Hepatocyte (in vitro differentiated cells): ENCODE measurements at regions not wholly inside any gene's neighbourhood (a gene's known extent, or its start where the extent isn't known, plus 50 kb on each side); places are given as distances from the start of the nearest gene placed in this dataset.

Experiments used
- DNase-seq: peaks from one replicate; pipeline ENCODE4 v3.0.0-alpha.2; 2016; ENCODE audit warnings: low spot score
- H2AFZ ChIP-seq: fragments of 200-600 bp; sonication (generic); 2 replicates; pipeline ENCODE4 v1.6.0; 2016; ENCODE audit warnings: antibody characterized with exemption, mild to moderate bottlenecking
- H3K27ac ChIP-seq: fragments of 200-600 bp; sonication (generic); 2 replicates; pipeline ENCODE4 v1.5.1; 2016; ENCODE audit warnings: mild to moderate bottlenecking
- H3K27me3 ChIP-seq: fragments of 200-600 bp; sonication (generic); 2 replicates; pipeline ENCODE4 v1.6.1; 2016
- H3K36me3 ChIP-seq: fragments of 200-600 bp; sonication (generic); replicated peaks from 2 replicates; pipeline ENCODE4 v1.5.1; 2016; ENCODE audit warnings: low read depth; ENCODE audit not compliant: insufficient read depth
- H3K4me1 ChIP-seq: fragments of 200-600 bp; sonication (generic); 2 replicates; pipeline ENCODE4 v1.5.1; 2016; ENCODE audit warnings: mild to moderate bottlenecking, moderate library complexity; ENCODE audit not compliant: insufficient read depth
- H3K4me2 ChIP-seq: fragments of 200-600 bp; sonication (generic); 2 replicates; pipeline ENCODE4 v1.6.0; 2016
- H3K4me3 ChIP-seq: fragments of 200-600 bp; sonication (generic); 2 replicates; pipeline ENCODE4 v1.5.1; 2016; ENCODE audit warnings: mild to moderate bottlenecking
- H3K79me2 ChIP-seq: fragments of 200-600 bp; sonication (generic); 2 replicates; pipeline ENCODE4 v1.6.0; 2017; ENCODE audit warnings: mild to moderate bottlenecking
- H3K9me2 ChIP-seq: fragments of 200-600 bp; sonication (generic); replicated peaks from 2 replicates; pipeline ENCODE4 v1.6.0; 2017; ENCODE audit warnings: mild to moderate bottlenecking; ENCODE audit not compliant: insufficient read depth
- H3K9me3 ChIP-seq: fragments of 200-600 bp; sonication (generic); 2 replicates; pipeline ENCODE4 v1.5.1; 2016; ENCODE audit warnings: low read depth, mild to moderate bottlenecking
- H4K20me1 ChIP-seq: fragments of 200-600 bp; sonication (generic); 2 replicates; pipeline ENCODE4 v1.6.0; 2016; ENCODE audit warnings: mild to moderate bottlenecking; ENCODE audit not compliant: insufficient read depth, poor library complexity, severe bottlenecking
- CTCF ChIP-seq: fragments of 200-600 bp; sonication (generic); IDR thresholded peaks from 2 replicates; pipeline ENCODE4 v1.5.1; 2016; ENCODE audit warnings: antibody characterized with exemption, mild to moderate bottlenecking; ENCODE audit not compliant: poor library complexity
- EZH2 ChIP-seq: fragments of 200-600 bp; sonication (generic); IDR thresholded peaks from 2 replicates; pipeline ENCODE4 v1.6.1; 2016; ENCODE audit warnings: antibody characterized with exemption, mild to moderate bottlenecking, borderline replicate concordance
- EZH2phosphoT487 ChIP-seq: fragments of 200-600 bp; sonication (generic); IDR thresholded peaks from one replicate; pipeline ENCODE4 v1.6.1; 2018; ENCODE audit warnings: antibody characterized with exemption, mild to moderate bottlenecking, low read depth, moderate library complexity; ENCODE audit not compliant: unreplicated experiment, severe bottlenecking
- WGBS: methylation state at CpG from one replicate; pipeline ENCODE4 v1.1.6; 2016; ENCODE audit warnings: low lambda C conversion rate; ENCODE audit errors: missing lambda C conversion rate; 5-methylcytosine and 5-hydroxymethylcytosine counted together

DNA sequence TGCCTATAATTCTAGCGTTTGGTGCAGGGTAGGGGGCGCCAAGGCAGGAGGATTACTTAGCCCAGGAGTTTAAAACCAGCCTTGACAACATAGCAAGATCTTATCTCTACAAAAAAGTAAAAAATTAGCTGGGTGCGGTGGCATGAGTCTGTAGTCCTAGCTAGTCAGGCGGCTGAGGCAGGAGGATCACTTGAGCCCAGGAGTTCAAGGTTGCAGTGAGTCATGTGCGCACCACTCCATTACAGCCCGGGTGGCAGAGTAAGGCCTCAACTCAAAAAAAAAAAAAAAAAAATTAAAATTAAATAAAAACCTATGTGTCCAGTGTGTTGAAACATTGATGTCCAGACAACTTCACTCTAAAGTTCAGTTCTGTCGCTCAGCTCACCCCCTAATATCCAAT, 78.2 kb upstream of the SOX2 start:
- no peaks in the 10 kb centered on the region for H3K79me2 ChIP-seq
- WGBS = 85% methylated on average over 7 of the region's 7 CpGs
- no peaks in the 10 kb centered on the region for H3K9me3 ChIP-seq
- no peak for DNase-seq
- H2AFZ ChIP-seq = no peak overlapping the region
- no peaks in the 10 kb centered on the region for H4K20me1 ChIP-seq
- H3K27ac ChIP-seq = no peak overlapping the region
- no peak overlapping the region for H3K4me3 ChIP-seq
- H3K4me1 ChIP-seq = no peaks in the 10 kb centered on the region
- H3K36me3 ChIP-seq = no peaks in the 10 kb centered on the region
- H3K27me3 ChIP-seq = no peaks in the 10 kb centered on the region
- no peaks in the 10 kb centered on the region for H3K9me2 ChIP-seq
- no peak for TF ChIP-seq EZH2phosphoT487
- no peak for TF ChIP-seq CTCF
- no peak for TF ChIP-seq EZH2
- no peak overlapping the region for H3K4me2 ChIP-seq

DNA sequence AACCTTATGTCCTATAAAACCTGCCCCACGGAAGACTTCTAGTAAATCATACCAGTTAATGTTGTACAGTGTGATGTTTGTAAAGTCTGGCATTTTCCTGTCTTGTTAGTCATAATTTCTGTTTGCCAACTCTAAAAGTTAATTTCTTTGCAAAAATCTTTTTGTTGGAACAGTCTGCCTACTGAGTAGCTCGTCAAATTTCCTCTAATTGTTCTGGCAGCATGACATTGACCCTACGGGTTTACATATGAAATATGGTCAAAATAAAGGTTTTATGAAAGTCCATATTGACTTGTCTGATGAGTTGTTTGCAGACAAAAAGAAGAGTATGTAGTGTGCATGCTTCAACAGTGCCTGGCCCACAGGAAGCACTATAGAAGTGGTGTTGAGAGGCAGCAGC, 79.8 kb upstream of the SOX2 start:
- no peaks in the 10 kb centered on the region for H3K9me3 ChIP-seq
- no peaks in the 10 kb centered on the region for H4K20me1 ChIP-seq
- H3K4me2 ChIP-seq = no peak overlapping the region
- TF ChIP-seq CTCF = no peak
- H3K4me1 ChIP-seq = no peaks in the 10 kb centered on the region
- H2AFZ ChIP-seq = no peak overlapping the region
- H3K4me3 ChIP-seq = no peak overlapping the region
- DNase-seq = no peak
- no peak overlapping the region for H3K27ac ChIP-seq
- no peaks in the 10 kb centered on the region for H3K79me2 ChIP-seq
- WGBS = 75% methylated on average over 3 of the region's 3 CpGs
- no peaks in the 10 kb centered on the region for H3K27me3 ChIP-seq
- H3K36me3 ChIP-seq = no peaks in the 10 kb centered on the region
- H3K9me2 ChIP-seq = no peaks in the 10 kb centered on the region

GRCh38 chr3:181630853-181631252, 80.9 kb upstream of the SOX2 start:
- Histone ChIP-seq H3K27ac (no peak overlapping the region), H3K79me2 (no peaks in the 10 kb centered on the region), H3K9me2 (no peaks in the 10 kb centered on the region), H3K36me3 (no peaks in the 10 kb centered on the region), H2AFZ (no peak overlapping the region), H3K4me1 (no peaks in the 10 kb centered on the region), H3K4me3 (no peak overlapping the region), H3K9me3 (no peaks in the 10 kb centered on the region), H4K20me1 (no peaks in the 10 kb centered on the region), H3K4me2 (no peak overlapping the region), H3K27me3 (no peaks in the 10 kb centered on the region)
- DNase-seq = no peak
- TF ChIP-seq EZH2phosphoT487 (no peak), CTCF (no peak), EZH2 (no peak)

DNA sequence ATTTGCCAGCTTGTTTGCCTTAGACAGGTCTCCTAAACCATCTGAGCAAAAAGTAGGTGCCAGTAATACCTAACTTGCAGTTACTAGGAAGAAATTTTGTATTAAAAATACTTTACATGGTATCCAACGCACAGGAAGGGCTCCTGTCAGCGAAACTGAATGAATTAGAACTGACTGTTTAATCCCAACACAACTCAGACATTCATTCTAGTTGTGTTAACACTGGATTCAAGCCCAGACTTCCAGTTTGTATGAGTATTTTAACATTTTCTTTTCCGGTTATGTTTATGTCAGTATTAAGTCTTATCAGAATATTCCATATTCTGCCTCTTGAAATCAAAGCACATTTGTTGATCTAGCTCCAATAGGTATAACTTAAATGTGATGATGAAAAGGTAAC, 82.0 kb upstream of the SOX2 start:
- Histone ChIP-seq H3K9me2 (no peaks in the 10 kb centered on the region), H4K20me1 (no peaks in the 10 kb centered on the region), H3K27me3 (no peaks in the 10 kb centered on the region), H3K4me1 (no peaks in the 10 kb centered on the region), H3K27ac (no peak overlapping the region), H3K36me3 (no peaks in the 10 kb centered on the region), H2AFZ (no peak overlapping the region), H3K9me3 (no peaks in the 10 kb centered on the region), H3K79me2 (no peaks in the 10 kb centered on the region), H3K4me3 (no peak overlapping the region), H3K4me2 (no peak overlapping the region)
- TF ChIP-seq CTCF = no peak
- TF ChIP-seq EZH2 = no peak
- TF ChIP-seq EZH2phosphoT487 = no peak
- WGBS = 88% methylated on average over 3 of the region's 3 CpGs
- DNase-seq = no peak
